Tibial nerve (tissue), 4 donors: ENCODE measurements at regions not wholly inside any gene's neighbourhood (a gene's known extent, or its start where the extent isn't known, plus 50 kb on each side); places are given as distances from the start of the nearest gene placed in this dataset.
A peak's percentile ranks its signal among the peaks of the same experiment; 100 is the strongest.
"Not testable (repeated sequence)": the region's sequence is repeated elsewhere in the genome, so short reads cannot be mapped to it uniquely, and the experiment has no call there.

Experiments
- DNase-seq, 2 donors: peaks; one replicate each; pipeline ENCODE4 v3.0.0-alpha.2; 2019; ENCODE audit warnings: low spot score in 2 of 2
- H3K27ac ChIP-seq, 4 donors: fragments of 200-600 bp; sonication (generic) in 3 of 4; one replicate each; pipeline ENCODE4 v1.5.1; 2017 to 2019; ENCODE audit warnings: mild to moderate bottlenecking in 1 of 4
- H3K27me3 ChIP-seq, 2 donors: fragments of 200-600 bp; sonication (generic) in 1 of 2; one replicate each; pipeline versions ENCODE4 v1.5.1 to v1.6.0; 2017 to 2019
- H3K36me3 ChIP-seq, 3 donors: fragments of 200-600 bp; sonication (generic); one replicate each; pipeline ENCODE4 v1.5.1; 2018 to 2019
- H3K4me1 ChIP-seq, 4 donors: fragments of 200-600 bp; sonication (generic) in 3 of 4; one replicate each; pipeline ENCODE4 v1.5.1; 2017 to 2019
- H3K4me3 ChIP-seq, 4 donors: fragments of 200-600 bp; sonication (generic) in 3 of 4; one replicate each; pipeline ENCODE4 v1.5.1; 2017 to 2019; ENCODE audit warnings: mild to moderate bottlenecking in 1 of 4, moderate library complexity in 1 of 4
- H3K9me3 ChIP-seq, 4 donors: fragments of 200-600 bp; sonication (generic) in 3 of 4; one replicate each; pipeline ENCODE4 v1.5.1; 2017 to 2019
- EP300 ChIP-seq, 2 donors: sonication (generic); formaldehyde crosslinking; IDR thresholded peaks; one replicate each; pipeline ENCODE4 v1.6.1; 2017; ENCODE audit warnings: antibody characterized with exemption in 2 of 2, mild to moderate bottlenecking in 1 of 2
- POLR2A ChIP-seq, 2 donors: fragments of 450-650 bp; IDR thresholded peaks; one replicate each; pipeline ENCODE4 v1.6.1; 2017; ENCODE audit warnings: antibody characterized with exemption in 2 of 2, mild to moderate bottlenecking in 2 of 2, moderate library complexity in 2 of 2
- WGBS, 2 donors: methylation state at CpG; one replicate each; pipeline ENCODE4 v1.1.5; 2018; 5-methylcytosine and 5-hydroxymethylcytosine counted together
- TF ChIP-seq, protein P1 (sequence below), 5 experiments: fragments of 200-600 bp in 3 of 5; fragments of 450-650 bp in 2 of 5; sonication (generic) in 3 of 5; IDR thresholded peaks; one replicate each; pipeline ENCODE4 v1.5.1; 2016 to 2019; ENCODE audit warnings: antibody characterized with exemption in 5 of 5, mild to moderate bottlenecking in 3 of 5, moderate library complexity in 2 of 5

DNA sequence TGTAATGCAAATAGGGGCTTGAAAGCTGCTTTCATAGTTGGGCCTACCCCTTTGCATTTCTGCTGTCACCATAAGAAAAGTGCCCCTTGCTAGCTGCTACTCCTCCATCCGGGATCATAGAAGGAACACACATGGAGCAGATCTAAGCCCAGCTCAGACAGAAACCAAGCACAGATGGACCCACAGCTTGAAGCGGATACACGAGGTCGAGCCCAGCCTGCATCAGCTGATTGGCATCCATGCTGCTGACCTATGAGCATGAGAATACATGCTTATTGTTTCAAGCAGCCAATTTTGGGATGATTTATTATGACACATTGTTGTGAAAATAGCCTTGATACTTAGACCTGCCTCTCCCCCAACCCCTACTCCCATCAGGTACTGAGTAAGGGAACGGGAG, 109.2 kb downstream of the ZNF467 start:
- no peaks in the 10 kb centered on the region for H3K36me3 ChIP-seq
- H3K27me3 ChIP-seq = no peaks in the 10 kb centered on the region
- 81 to 82% methylated on average over 5 of the region's 5 CpGs for WGBS, 2 donors
- no peak overlapping the region for H3K27ac ChIP-seq
- H3K4me1 ChIP-seq = no peaks in the 10 kb centered on the region
- DNase-seq = no peak
- TF ChIP-seq, protein P1, sequence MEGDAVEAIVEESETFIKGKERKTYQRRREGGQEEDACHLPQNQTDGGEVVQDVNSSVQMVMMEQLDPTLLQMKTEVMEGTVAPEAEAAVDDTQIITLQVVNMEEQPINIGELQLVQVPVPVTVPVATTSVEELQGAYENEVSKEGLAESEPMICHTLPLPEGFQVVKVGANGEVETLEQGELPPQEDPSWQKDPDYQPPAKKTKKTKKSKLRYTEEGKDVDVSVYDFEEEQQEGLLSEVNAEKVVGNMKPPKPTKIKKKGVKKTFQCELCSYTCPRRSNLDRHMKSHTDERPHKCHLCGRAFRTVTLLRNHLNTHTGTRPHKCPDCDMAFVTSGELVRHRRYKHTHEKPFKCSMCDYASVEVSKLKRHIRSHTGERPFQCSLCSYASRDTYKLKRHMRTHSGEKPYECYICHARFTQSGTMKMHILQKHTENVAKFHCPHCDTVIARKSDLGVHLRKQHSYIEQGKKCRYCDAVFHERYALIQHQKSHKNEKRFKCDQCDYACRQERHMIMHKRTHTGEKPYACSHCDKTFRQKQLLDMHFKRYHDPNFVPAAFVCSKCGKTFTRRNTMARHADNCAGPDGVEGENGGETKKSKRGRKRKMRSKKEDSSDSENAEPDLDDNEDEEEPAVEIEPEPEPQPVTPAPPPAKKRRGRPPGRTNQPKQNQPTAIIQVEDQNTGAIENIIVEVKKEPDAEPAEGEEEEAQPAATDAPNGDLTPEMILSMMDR (IDR thresholded peaks at IDR 0.05) = no peak
- TF ChIP-seq EP300 (IDR thresholded peaks at IDR 0.05) (no peak), POLR2A (IDR thresholded peaks at IDR 0.05) (no peak)
- peaks cover 0 to 5% (median 0%) of the 10 kb centered on the region in 4 donors for H3K9me3 ChIP-seq
- no peak overlapping the region for H3K4me3 ChIP-seq

DNA sequence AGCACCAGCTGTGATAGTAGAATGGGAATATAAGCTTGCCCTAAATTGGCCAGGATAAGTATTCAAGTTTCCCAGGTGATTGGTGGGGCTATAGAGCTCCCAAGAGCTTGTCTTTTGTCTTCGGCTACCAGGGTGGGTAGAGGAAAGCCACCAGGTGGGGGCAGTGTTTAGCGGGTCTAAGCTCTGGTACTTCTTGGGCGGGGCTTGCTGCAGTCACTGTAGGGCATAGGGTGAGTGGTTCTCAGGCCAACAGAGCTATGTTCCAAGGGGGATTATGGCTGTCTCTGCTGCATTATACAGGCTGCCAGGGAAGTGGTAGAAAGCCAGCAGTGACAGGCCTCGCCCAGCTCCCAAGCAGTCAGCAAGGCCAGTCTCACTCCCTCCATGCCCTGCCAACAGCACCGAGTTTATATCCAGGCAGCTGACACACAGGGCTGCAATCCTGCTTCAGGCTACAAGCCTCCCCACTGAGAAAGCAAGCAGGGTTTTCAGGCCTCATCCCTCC, 110.7 kb downstream of the ZNF467 start:
- no peaks in the 10 kb centered on the region for H3K4me1 ChIP-seq
- H3K27ac ChIP-seq = no peak overlapping the region
- H3K27me3 ChIP-seq = no peaks in the 10 kb centered on the region
- H3K9me3 ChIP-seq = peaks cover 0 to 5% (median 0%) of the 10 kb centered on the region in 4 donors
- H3K4me3 ChIP-seq = no peak overlapping the region
- DNase-seq = peak in 1 of 2 donors; percentile 59
- TF ChIP-seq EP300 (IDR thresholded peaks at IDR 0.05) (no peak), POLR2A (IDR thresholded peaks at IDR 0.05) (no peak)
- TF ChIP-seq, protein P1 (IDR thresholded peaks at IDR 0.05) = peak; percentile 10 to 49 (median 43)
- 30 to 34% methylated on average over 5 of the region's 5 CpGs for WGBS, 2 donors
- no peaks in the 10 kb centered on the region for H3K36me3 ChIP-seq

DNA sequence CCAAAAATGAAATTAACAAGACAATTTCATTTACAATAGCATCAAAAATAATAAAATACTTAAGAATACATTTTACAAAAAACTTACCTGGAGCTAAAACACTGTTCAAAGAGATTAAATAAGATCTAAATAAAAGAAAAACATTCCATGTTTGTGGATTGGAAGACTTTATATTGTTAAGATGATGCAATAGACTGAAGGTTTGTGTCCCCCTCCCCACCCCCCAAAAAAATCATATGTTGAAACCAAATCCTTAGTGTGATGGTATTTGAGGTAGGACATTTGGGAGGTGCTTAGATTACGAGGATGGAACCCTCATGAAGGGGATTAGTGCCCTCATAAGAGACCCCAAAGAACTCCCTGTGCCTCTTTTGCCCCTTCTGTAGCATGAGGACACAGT, 117.6 kb downstream of the ZNF467 start:
- Histone ChIP-seq H3K27me3 (no peaks in the 10 kb centered on the region), H3K4me1 (no peaks in the 10 kb centered on the region), H3K27ac (no peak overlapping the region), H3K9me3 (peaks cover 0 to 35% (median 0%) of the 10 kb centered on the region in 4 donors), H3K4me3 (no peak overlapping the region), H3K36me3 (no peaks in the 10 kb centered on the region)
- WGBS, 2 donors = 58 to 82% methylated on average over 1 of the region's 1 CpG
- no peak for DNase-seq
- TF ChIP-seq, protein P1 (IDR thresholded peaks at IDR 0.05) = no peak
- TF ChIP-seq POLR2A (IDR thresholded peaks at IDR 0.05) (no peak), EP300 (IDR thresholded peaks at IDR 0.05) (no peak)

DNA sequence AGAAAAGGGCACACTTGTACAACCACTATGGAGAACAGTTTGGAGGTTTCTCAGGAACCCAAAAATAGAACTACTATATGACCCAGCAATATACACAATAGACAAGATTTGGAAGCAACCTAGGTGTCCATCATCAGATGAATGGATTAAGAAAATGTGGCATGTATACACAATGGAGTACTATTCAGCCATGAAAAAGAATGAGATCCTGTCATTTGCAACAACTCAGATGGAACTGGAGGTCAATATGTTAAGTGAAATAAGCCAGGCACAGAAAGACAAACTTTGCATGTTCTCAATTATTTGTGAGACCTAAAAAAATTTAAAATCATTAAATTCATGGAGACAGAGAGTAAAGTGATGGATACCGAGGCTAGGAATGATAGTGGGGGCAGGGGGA, 118.8 kb downstream of the ZNF467 start:
- Histone ChIP-seq H3K27ac (no peak overlapping the region), H3K4me1 (no peaks in the 10 kb centered on the region), H3K27me3 (no peaks in the 10 kb centered on the region), H3K36me3 (no peaks in the 10 kb centered on the region), H3K9me3 (peaks cover 0 to 35% (median 0%) of the 10 kb centered on the region in 4 donors), H3K4me3 (no peak overlapping the region)
- TF ChIP-seq EP300 (IDR thresholded peaks at IDR 0.05) (no peak), POLR2A (IDR thresholded peaks at IDR 0.05) (no peak)
- TF ChIP-seq, protein P1 (IDR thresholded peaks at IDR 0.05) = no peak
- no peak for DNase-seq
- WGBS, 2 donors = 71 to 76% methylated on average over 1 of the region's 1 CpG

DNA sequence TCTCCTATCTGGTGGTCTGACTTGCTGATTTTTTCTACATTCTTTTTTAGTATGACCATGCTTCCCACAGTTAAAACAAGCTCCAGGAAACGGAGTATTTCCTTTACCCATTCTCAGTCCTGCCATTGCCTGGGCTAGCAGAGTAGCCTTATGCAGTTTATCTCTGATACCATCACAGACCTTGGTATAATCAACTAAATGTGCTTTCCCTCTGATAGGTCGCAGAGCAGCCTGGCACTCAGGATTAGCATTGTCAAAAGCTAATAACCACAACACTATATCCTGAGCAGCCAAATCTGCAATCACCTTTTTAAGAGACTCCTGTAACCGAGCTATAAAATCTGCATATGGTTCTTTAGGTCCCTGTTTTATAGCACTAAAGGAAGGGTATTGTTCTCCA, 123.2 kb downstream of the ZNF467 start:
- H3K4me1 ChIP-seq, H3K27ac ChIP-seq, DNase-seq, H3K27me3 ChIP-seq, H3K36me3 ChIP-seq, H3K4me3 ChIP-seq: not testable (repeated sequence)
- H3K9me3 ChIP-seq = peaks cover 0 to 32% (median 0%) of the 10 kb centered on the region in 4 donors
- 35 to 52% methylated on average over 3 of the region's 3 CpGs for WGBS, 2 donors

DNA sequence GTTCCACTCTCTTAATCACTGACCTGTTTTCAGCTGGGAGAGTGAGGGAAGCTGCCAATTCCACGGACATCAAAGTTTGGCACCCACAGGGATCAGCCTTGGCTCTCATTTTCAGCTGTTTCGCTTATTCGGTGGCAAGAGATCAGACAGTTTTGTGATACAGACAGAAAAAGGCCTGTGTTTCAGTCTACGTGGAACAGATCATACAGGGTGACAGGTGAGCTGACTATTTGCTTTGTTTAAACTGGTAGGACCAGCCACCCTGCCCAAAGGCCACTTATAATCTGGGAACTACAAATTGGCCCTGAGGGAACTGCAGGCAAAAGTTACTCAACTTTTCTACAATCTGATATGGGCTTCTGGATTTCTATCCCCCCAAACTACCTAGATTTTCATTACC, 128.6 kb downstream of the ZNF467 start:
- H3K4me1 ChIP-seq = no peaks in the 10 kb centered on the region
- 76 to 80% methylated on average over 4 of the region's 4 CpGs for WGBS, 2 donors
- H3K4me3 ChIP-seq = no peak overlapping the region
- no peak for TF ChIP-seq POLR2A (IDR thresholded peaks at IDR 0.05)
- TF ChIP-seq EP300 (IDR thresholded peaks at IDR 0.05) = no peak
- TF ChIP-seq, protein P1 (IDR thresholded peaks at IDR 0.05) = no peak
- no peaks in the 10 kb centered on the region for H3K36me3 ChIP-seq
- no peak for DNase-seq
- no peaks in the 10 kb centered on the region for H3K9me3 ChIP-seq
- no peak overlapping the region for H3K27ac ChIP-seq
- H3K27me3 ChIP-seq = no peaks in the 10 kb centered on the region
